ENCODE measurements at regions not wholly inside any gene's neighbourhood (a gene's known extent, or its start where the extent isn't known, plus 50 kb on each side); places are given as distances from the start of the nearest gene placed in this dataset.

- TF ChIP-seq CTCF (IDR thresholded peaks at IDR 0.05) (no peak), POLR2AphosphoS5 (IDR thresholded peaks at IDR 0.05) (no peak), POLR2A (IDR thresholded peaks at IDR 0.05) (no peak)
These were observed 415.1 kb downstream of the ADGRL2 start for GRCh38 chr1:82215853-82216175.
